Mesodermal cell (in vitro differentiated cells): ENCODE measurements at regions not wholly inside any gene's neighbourhood (a gene's known extent, or its start where the extent isn't known, plus 50 kb on each side); places are given as distances from the start of the nearest gene placed in this dataset.
"Not testable (repeated sequence)": the region's sequence is repeated elsewhere in the genome, so short reads cannot be mapped to it uniquely, and the experiment has no call there.

Experiments
- H3K27ac ChIP-seq: 2 replicates; pipeline ENCODE4 v1.7.0; 2013; ENCODE audit warnings: mild to moderate bottlenecking, low read depth, low read length, moderate library complexity; ENCODE audit not compliant: severe bottlenecking
- H3K36me3 ChIP-seq: 2 replicates; pipeline ENCODE4 v1.7.1; 2013; ENCODE audit warnings: mild to moderate bottlenecking, low read length, moderate library complexity; ENCODE audit not compliant: control insufficient read depth, insufficient read depth
- H3K4me1 ChIP-seq: one replicate; pipeline ENCODE4 v1.7.1; 2013; ENCODE audit warnings: mild to moderate bottlenecking, low read length; ENCODE audit not compliant: insufficient read depth, control insufficient read depth, poor library complexity, severe bottlenecking
- H3K4me3 ChIP-seq: 2 replicates; pipeline ENCODE4 v1.7.0; 2013; ENCODE audit warnings: low read length, control low read depth, mild to moderate bottlenecking; ENCODE audit not compliant: insufficient read depth, poor library complexity, severe bottlenecking; ENCODE audit errors: extremely low read depth
- H3K9me3 ChIP-seq: 2 replicates; pipeline ENCODE4 v1.7.1; 2013; ENCODE audit warnings: mild to moderate bottlenecking, low read length, moderate library complexity; ENCODE audit not compliant: control insufficient read depth
- WGBS, 2 experiments: methylation state at CpG; one replicate each; pipeline ENCODE4 v1.1.5; 2013; ENCODE audit warnings: missing lambda C conversion rate in 2 of 2; ENCODE audit not compliant: insufficient coverage in 2 of 2; 5-methylcytosine and 5-hydroxymethylcytosine counted together

- Histone ChIP-seq H3K4me1 (no peaks in the 10 kb centered on the region), H3K4me3 (no peak overlapping the region)
These were observed 76.2 kb upstream of the TWIST2 start for GRCh38 chr2:238771639-238772038.

DNA sequence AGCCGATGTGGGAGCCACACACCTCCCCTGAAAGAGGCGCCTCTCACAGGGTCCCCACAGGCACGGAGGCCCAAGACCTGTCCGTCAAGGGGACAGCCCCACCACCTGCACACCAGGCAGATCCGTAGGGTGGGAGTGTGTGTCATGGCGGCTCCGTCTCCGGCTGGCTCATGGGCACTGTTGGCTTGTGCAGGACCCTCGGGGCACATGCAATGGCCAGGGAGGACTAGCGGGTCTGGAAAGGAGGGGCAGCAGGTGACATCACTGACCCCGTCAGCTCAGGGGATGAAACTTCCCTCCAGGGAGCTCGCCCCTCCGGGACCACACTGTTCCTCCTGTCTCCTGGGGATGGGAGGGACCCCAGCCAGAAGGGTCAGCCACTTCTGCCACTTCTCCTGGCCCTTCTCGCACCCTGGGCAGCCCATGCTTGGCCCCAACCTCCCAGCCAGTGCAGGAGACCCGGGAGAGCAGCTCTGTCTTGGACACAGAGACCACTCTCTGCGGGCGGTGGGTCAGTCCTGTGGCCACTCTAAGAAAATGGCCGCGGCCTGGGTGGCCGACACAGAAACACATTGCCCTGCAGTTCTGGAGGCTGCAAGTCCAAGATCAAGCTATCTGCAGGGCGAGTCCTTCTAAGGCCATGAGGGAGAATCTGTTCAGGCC is 75.1 kb upstream of the TWIST2 start:
- H3K27ac ChIP-seq = no peak overlapping the region
- H3K36me3 ChIP-seq = no peaks in the 10 kb centered on the region
- no peak overlapping the region for H3K4me3 ChIP-seq
- 88 to 91% methylated on average over 17 to 20 of the region's 21 CpGs for WGBS, 2 experiments
- H3K9me3 ChIP-seq = no peaks in the 10 kb centered on the region
- H3K4me1 ChIP-seq = no peaks in the 10 kb centered on the region

More at GRCh38 chr2:238771639-238772038, 76.2 kb upstream of the TWIST2 start:
- Histone ChIP-seq H3K27ac (no peak overlapping the region), H3K9me3 (no peaks in the 10 kb centered on the region), H3K36me3 (no peaks in the 10 kb centered on the region)
- WGBS, 2 experiments = 83 to 92% methylated on average over 11 to 12 of the region's 15 CpGs

- Histone ChIP-seq H3K4me3 (no peak overlapping the region), H3K9me3 (no peaks in the 10 kb centered on the region), H3K4me1 (no peaks in the 10 kb centered on the region), H3K36me3 (no peaks in the 10 kb centered on the region), H3K27ac (no peak overlapping the region)
- WGBS, 2 experiments = 93 to 97% methylated on average over 12 to 14 of the region's 14 CpGs
These were observed 74.4 kb upstream of the TWIST2 start for GRCh38 chr2:238773472-238773871.

DNA sequence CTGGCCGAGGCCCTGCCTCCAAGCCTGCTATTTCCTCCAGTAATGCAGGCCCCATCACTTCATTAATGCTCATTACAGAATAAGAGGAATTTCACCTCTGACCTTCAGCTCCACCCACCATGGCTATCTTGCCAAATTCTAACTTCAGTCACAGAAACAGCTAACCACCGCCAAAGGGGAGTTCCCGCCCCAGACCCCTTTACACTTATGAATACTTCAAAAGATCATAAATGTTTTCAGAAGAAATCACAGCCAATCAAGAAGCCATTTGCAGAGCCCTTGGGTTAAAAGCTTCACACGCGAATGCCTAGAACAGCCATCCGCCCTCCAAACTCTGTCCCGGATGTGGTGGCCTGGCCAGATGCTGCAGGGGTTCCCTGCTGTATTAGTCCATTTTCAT is 73.8 kb upstream of the TWIST2 start:
- 94 to 96% methylated on average over 7 of the region's 7 CpGs for WGBS, 2 experiments
- H3K4me1 ChIP-seq = no peaks in the 10 kb centered on the region
- H3K9me3 ChIP-seq = no peaks in the 10 kb centered on the region
- no peaks in the 10 kb centered on the region for H3K36me3 ChIP-seq
- H3K4me3 ChIP-seq = no peak overlapping the region
- no peak overlapping the region for H3K27ac ChIP-seq

- Histone ChIP-seq H3K27ac (no peak overlapping the region), H3K9me3 (no peaks in the 10 kb centered on the region), H3K4me3 (no peak overlapping the region), H3K4me1 (no peaks in the 10 kb centered on the region), H3K36me3 (no peaks in the 10 kb centered on the region)
- WGBS, 2 experiments = 89 to 90% methylated on average over 5 of the region's 5 CpGs
These were observed 72.8 kb upstream of the TWIST2 start for GRCh38 chr2:238774980-238775509.

- Histone ChIP-seq H3K4me3 (no peak overlapping the region), H3K27ac (no peak overlapping the region), H3K9me3 (no peaks in the 10 kb centered on the region), H3K4me1 (no peaks in the 10 kb centered on the region), H3K36me3 (no peaks in the 10 kb centered on the region)
- 90 to 94% methylated on average over 10 to 11 of the region's 11 CpGs for WGBS, 2 experiments
These were observed 72.3 kb upstream of the TWIST2 start for GRCh38 chr2:238775591-238775990.

DNA sequence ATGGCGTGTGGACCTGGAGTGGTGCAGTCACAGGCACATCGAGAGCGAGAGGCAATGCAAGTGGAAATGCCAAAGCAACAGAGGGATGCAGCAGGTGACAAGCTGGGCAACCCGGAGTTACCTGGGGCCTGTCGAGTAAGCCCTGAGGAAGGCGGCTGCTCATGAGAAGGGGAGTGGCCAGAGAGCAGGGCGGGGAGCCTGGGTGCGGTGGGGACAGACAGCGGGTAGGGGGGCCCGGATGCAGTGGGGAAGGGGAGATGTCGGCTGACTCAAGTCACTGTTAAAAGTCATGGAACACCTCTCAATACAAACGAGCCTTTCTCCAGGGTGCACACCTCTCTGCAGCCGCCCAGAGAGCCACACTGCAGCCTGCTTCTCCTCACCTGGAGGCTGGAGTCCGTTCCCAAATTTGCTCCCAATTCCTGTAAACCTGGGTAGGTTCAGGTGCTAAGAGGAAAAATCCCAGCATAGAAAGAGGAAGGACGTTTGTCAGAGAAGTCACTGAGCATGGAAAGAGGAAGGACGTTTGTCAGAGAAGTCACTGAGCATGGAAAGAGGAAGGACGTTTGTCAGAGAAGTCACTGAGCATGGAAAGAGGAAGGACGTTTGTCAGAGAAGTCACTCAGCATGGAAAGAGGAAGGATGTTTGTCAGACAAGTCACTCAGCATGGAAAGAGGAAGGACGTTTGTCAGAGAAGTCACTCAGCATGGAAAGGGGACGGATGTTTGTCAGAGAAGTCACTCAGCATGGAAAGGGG is 71.7 kb upstream of the TWIST2 start:
- no peaks in the 10 kb centered on the region for H3K4me1 ChIP-seq
- WGBS, 2 experiments = 78 to 83% methylated on average over 11 to 14 of the region's 20 CpGs
- no peak overlapping the region for H3K4me3 ChIP-seq
- no peaks in the 10 kb centered on the region for H3K36me3 ChIP-seq
- H3K27ac ChIP-seq = no peak overlapping the region
- no peaks in the 10 kb centered on the region for H3K9me3 ChIP-seq

DNA sequence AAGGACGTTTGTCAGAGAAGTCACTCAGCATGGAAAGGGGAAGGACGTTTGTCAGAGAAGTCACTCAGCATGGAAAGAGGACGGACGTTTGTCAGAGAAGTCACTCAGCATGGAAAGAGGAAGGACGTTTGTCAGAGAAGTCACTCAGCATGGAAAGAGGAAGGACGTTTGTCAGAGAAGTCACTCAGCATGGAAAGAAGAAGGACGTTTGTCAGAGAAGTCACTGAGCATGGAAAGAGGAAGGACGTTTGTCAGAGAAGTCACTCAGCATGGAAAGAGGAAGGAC is 71.2 kb upstream of the TWIST2 start:
- not testable (repeated sequence) for H3K4me3 ChIP-seq, H3K36me3 ChIP-seq, H3K4me1 ChIP-seq, H3K27ac ChIP-seq, H3K9me3 ChIP-seq
- WGBS, 2 experiments = 56 to 75% methylated on average over 3 to 6 of the region's 8 CpGs

- H3K9me3 ChIP-seq = no peaks in the 10 kb centered on the region
- H3K4me1 ChIP-seq = no peaks in the 10 kb centered on the region
- WGBS, 2 experiments = 86 to 89% methylated on average over 9 to 10 of the region's 15 CpGs
- no peaks in the 10 kb centered on the region for H3K36me3 ChIP-seq
- H3K27ac ChIP-seq = no peak overlapping the region
- H3K4me3 ChIP-seq = no peak overlapping the region
These were observed 70.4 kb upstream of the TWIST2 start for GRCh38 chr2:238777369-238778067.

- no peak overlapping the region for H3K4me3 ChIP-seq
- no peaks in the 10 kb centered on the region for H3K36me3 ChIP-seq
- H3K9me3 ChIP-seq = no peaks in the 10 kb centered on the region
- no peak overlapping the region for H3K27ac ChIP-seq
- no peaks in the 10 kb centered on the region for H3K4me1 ChIP-seq
- WGBS, 2 experiments = 39 to 41% methylated on average over 14 of the region's 17 CpGs
These were observed 63.0 kb upstream of the TWIST2 start for GRCh38 chr2:238784671-238785527.
